ENCODE measurements at regions not wholly inside any gene's neighbourhood (a gene's known extent, or its start where the extent isn't known, plus 50 kb on each side); places are given as distances from the start of the nearest gene placed in this dataset.
"Not testable (repeated sequence)": the region's sequence is repeated elsewhere in the genome, so short reads cannot be mapped to it uniquely, and the experiment has no call there.

GRCh38 chr15:95698230-95698629 lies 632.3 kb upstream of the NR2F2 start:
- no peak overlapping the region for H3K27ac ChIP-seq
- TF ChIP-seq ZFX (IDR thresholded peaks at IDR 0.05; ENCODE audit: borderline replicate concordance) (no peak), CTCF (IDR thresholded peaks at IDR 0.05) (no peak)

GRCh38 chr15:95698951-95699350 lies 631.5 kb upstream of the NR2F2 start:
- no peak overlapping the region for H3K27ac ChIP-seq
- no peak for TF ChIP-seq CTCF (IDR thresholded peaks at IDR 0.05)
- no peak for TF ChIP-seq ZFX (IDR thresholded peaks at IDR 0.05; ENCODE audit: borderline replicate concordance)

GRCh38 chr15:95699578-95699977 lies 630.9 kb upstream of the NR2F2 start:
- TF ChIP-seq ZFX (IDR thresholded peaks at IDR 0.05; ENCODE audit: borderline replicate concordance), result no peak
- TF ChIP-seq CTCF (IDR thresholded peaks at IDR 0.05), result no peak
- H3K27ac ChIP-seq, result no peak overlapping the region

- H3K27ac ChIP-seq, result not testable (repeated sequence)
These were observed 629.8 kb upstream of the NR2F2 start for GRCh38 chr15:95700692-95701091.

- no peak overlapping the region for H3K27ac ChIP-seq
- TF ChIP-seq ZFX (IDR thresholded peaks at IDR 0.05; ENCODE audit: borderline replicate concordance) (no peak), CTCF (IDR thresholded peaks at IDR 0.05) (no peak)
These were observed 629.1 kb upstream of the NR2F2 start for GRCh38 chr15:95701410-95701809.

- no peak overlapping the region for H3K27ac ChIP-seq
- TF ChIP-seq ZFX (IDR thresholded peaks at IDR 0.05; ENCODE audit: borderline replicate concordance) (no peak), CTCF (IDR thresholded peaks at IDR 0.05) (no peak)
These were observed 620.4 kb upstream of the NR2F2 start for GRCh38 chr15:95709959-95710695.

- TF ChIP-seq ZFX (IDR thresholded peaks at IDR 0.05; ENCODE audit: borderline replicate concordance) (no peak), CTCF (IDR thresholded peaks at IDR 0.05) (no peak)
- no peak overlapping the region for H3K27ac ChIP-seq
These were observed 617.7 kb upstream of the NR2F2 start for GRCh38 chr15:95712785-95713184.

- H3K27ac ChIP-seq, result no peak overlapping the region
- TF ChIP-seq CTCF (IDR thresholded peaks at IDR 0.05) (no peak), ZFX (IDR thresholded peaks at IDR 0.05; ENCODE audit: borderline replicate concordance) (no peak)
These were observed 617.2 kb upstream of the NR2F2 start for GRCh38 chr15:95713324-95713723.

All from 22Rv1 (cell line).